ENCODE measurements at regions not wholly inside any gene's neighbourhood (a gene's known extent, or its start where the extent isn't known, plus 50 kb on each side); places are given as distances from the start of the nearest gene placed in this dataset.

GRCh38 chr16:73996624-73997339 is 299.8 kb upstream of the PSMD7 start:
- TF ChIP-seq POLR2A (IDR thresholded peaks at IDR 0.05; ENCODE audit: low read depth) (no peak), CTCF (IDR thresholded peaks at IDR 0.05) (no peak), POLR2AphosphoS5 (IDR thresholded peaks at IDR 0.05) (no peak)
